Erythroblast (primary cell): ENCODE measurements at regions not wholly inside any gene's neighbourhood (a gene's known extent, or its start where the extent isn't known, plus 50 kb on each side); places are given as distances from the start of the nearest gene placed in this dataset.

ENCODE experiments used
- GATA1 ChIP-seq: IDR thresholded peaks from 2 replicates; pipeline ENCODE4 v1.6.1; 2011; ENCODE audit warnings: low read depth, mild to moderate bottlenecking, control low read depth, low read length, moderate library complexity
- POLR2A ChIP-seq: IDR thresholded peaks from 2 replicates; pipeline ENCODE4 v1.6.1; 2011; ENCODE audit warnings: mild to moderate bottlenecking, low read length

GRCh38 chr16:35414139-35414538 is 1954.7 kb downstream of the TP53TG3F start:
- TF ChIP-seq POLR2A, result no peak
- TF ChIP-seq GATA1, result no peak
